ENCODE measurements at regions not wholly inside any gene's neighbourhood (a gene's known extent, or its start where the extent isn't known, plus 50 kb on each side); places are given as distances from the start of the nearest gene placed in this dataset.

DNA sequence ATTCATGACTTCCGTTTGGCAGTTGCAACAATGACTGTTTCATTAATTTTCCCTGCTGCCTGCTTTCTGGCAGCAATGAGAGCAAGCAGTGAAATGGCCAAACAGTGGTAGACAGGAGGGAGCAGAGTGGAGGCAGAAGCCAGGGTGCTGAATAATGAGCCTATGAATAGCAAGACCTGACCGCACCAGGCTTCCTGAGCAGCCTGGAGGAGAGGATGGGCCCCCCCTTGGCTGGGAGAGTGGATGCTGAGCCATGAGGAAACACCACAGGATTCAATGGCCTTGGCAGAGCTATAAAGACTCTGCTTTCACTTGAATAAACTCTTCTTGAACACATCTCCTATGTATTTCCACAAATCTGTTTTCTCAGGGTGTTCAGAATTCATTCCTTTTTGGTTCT lies 68.1 kb upstream of the SNRPB2 start:
- no peak overlapping the region for H4K5ac ChIP-seq (ENCODE audit: insufficient read length, low read depth, low read length)
- no peak overlapping the region for H3K4me2 ChIP-seq (ENCODE audit: insufficient read depth in 1 of 2, low read depth in 2 of 2, low read length in 2 of 2)
- H3K9me3 ChIP-seq (ENCODE audit: insufficient read depth in 2 of 2, low read depth in 1 of 2, low read length in 1 of 2): no peaks in the 10 kb centered on the region; a peak in 1 of 4 replicates
- no peak overlapping the region for H3K14ac ChIP-seq (ENCODE audit: insufficient read length)
- no peak overlapping the region for H3K27ac ChIP-seq (ENCODE audit: low read depth, low read length)
- FAIRE-seq: no peak
- no peak overlapping the region for H4K8ac ChIP-seq (ENCODE audit: extremely low read depth, insufficient read depth, low read length)
- H3K23me2 ChIP-seq (ENCODE audit: low read depth, low read length): no peaks in the 10 kb centered on the region
- no peaks in the 10 kb centered on the region for H3K79me1 ChIP-seq (ENCODE audit: low read depth, low read length)
- no peaks in the 10 kb centered on the region for H3K79me2 ChIP-seq (ENCODE audit: control insufficient read depth in 1 of 2, insufficient read depth in 2 of 2, low read length in 2 of 2)
- no peak overlapping the region for H4K91ac ChIP-seq (replicated peaks; ENCODE audit: insufficient read length, low read length)
- no peak for DNase-seq (ENCODE audit: low read depth in 1 of 2, low spot score in 2 of 2)
- H3K23ac ChIP-seq (ENCODE audit: insufficient read length): no peak overlapping the region
- H2BK12ac ChIP-seq (ENCODE audit: low read depth, low read length): no peak overlapping the region
- 93% methylated on average over 2 of the region's 2 CpGs; no CpG with 5 or more reads in 1 of the 2 experiments for WGBS, 2 experiments (ENCODE audit: extremely low coverage in 1 of 2, insufficient coverage in 1 of 2, insufficient read length in 1 of 2, insufficient replicate concordance in 2 of 2, low coverage in 1 of 2, low lambda C conversion rate in 2 of 2, missing lambda C conversion rate in 1 of 2)
- no peak overlapping the region for H3K4ac ChIP-seq (replicated peaks; ENCODE audit: insufficient read length, low read depth, low read length)
- no peaks in the 10 kb centered on the region for H4K20me1 ChIP-seq (replicated peaks in 1 of 2; ENCODE audit: control insufficient read depth in 1 of 2, insufficient read depth in 2 of 2, low read length in 2 of 2)
- H3K36me3 ChIP-seq (ENCODE audit: control insufficient read depth in 2 of 4, insufficient read depth in 4 of 4, low read length in 3 of 4): no peaks in the 10 kb centered on the region
- H2BK20ac ChIP-seq (ENCODE audit: low read length): no peak overlapping the region
- peak overlapping the region; percentile 70; the same call in 1 of the 2 replicates for H2AFZ ChIP-seq (ENCODE audit: low read length)
- ChIA-PET CTCF (ENCODE audit: partially characterized antibody) (no interaction called here), POLR2A (ENCODE audit: partially characterized antibody) (no interaction called here)
- H2BK5ac ChIP-seq (ENCODE audit: low read depth, low read length): no peak overlapping the region
- no peaks in the 10 kb centered on the region for H3K4me1 ChIP-seq (replicated peaks in 1 of 4; ENCODE audit: control insufficient read depth in 3 of 4, insufficient read depth in 4 of 4, low read length in 3 of 4)
- no peak overlapping the region for H3K56ac ChIP-seq (replicated peaks; ENCODE audit: insufficient read length, low read depth, low read length)
- no peak overlapping the region for H2BK15ac ChIP-seq (ENCODE audit: low read length)
- H3K27me3 ChIP-seq (replicated peaks in 1 of 4; ENCODE audit: control insufficient read depth in 3 of 4, extremely low read depth in 1 of 4, insufficient read depth in 3 of 4, low read length in 3 of 4): no peaks in the 10 kb centered on the region
- H3K9ac ChIP-seq (replicated peaks in 1 of 4; ENCODE audit: extremely low read depth in 1 of 4, low read depth in 3 of 4, low read length in 3 of 4): no peak overlapping the region
- no peak overlapping the region for H3K4me3 ChIP-seq (ENCODE audit: extremely low read depth in 1 of 4, insufficient read depth in 2 of 4, low read depth in 3 of 4, low read length in 4 of 4)
- H2BK120ac ChIP-seq (replicated peaks; ENCODE audit: low read depth, low read length): no peak overlapping the region
- no peak overlapping the region for H3K18ac ChIP-seq (ENCODE audit: extremely low read depth, low read length)
- H2AK5ac ChIP-seq (ENCODE audit: low read depth, low read length): no peak overlapping the region
- TF ChIP-seq YY1 (IDR thresholded peaks at IDR 0.05; ENCODE audit: low read depth, low read length) (no peak), NANOG (IDR thresholded peaks at IDR 0.05; ENCODE audit: insufficient read depth, low read depth, low read length, poor library complexity, severe bottlenecking) (no peak), CEBPB (IDR thresholded peaks at IDR 0.05; ENCODE audit: low read depth, low read length) (no peak), POLR2A (IDR thresholded peaks at IDR 0.05; ENCODE audit: control extremely low read depth in 1 of 2, low read depth in 2 of 2, low read length in 2 of 2) (no peak), EZH2 (IDR thresholded peaks at IDR 0.05; ENCODE audit: low read depth, low read length, severe bottlenecking) (no peak), RFX5 (IDR thresholded peaks at IDR 0.05; ENCODE audit: borderline replicate concordance, low read depth, low read length) (no peak), TEAD4 (IDR thresholded peaks at IDR 0.05; ENCODE audit: low read depth, low read length) (no peak), BRCA1 (IDR thresholded peaks at IDR 0.05; ENCODE audit: low read depth, low read length) (no peak), GABPA (IDR thresholded peaks at IDR 0.05; ENCODE audit: borderline replicate concordance, insufficient read depth, low read length) (no peak), SP2 (IDR thresholded peaks at IDR 0.05; ENCODE audit: low read length) (no peak), POLR2AphosphoS5 (IDR thresholded peaks at IDR 0.05; ENCODE audit: low read depth, low read length) (no peak)
- TF ChIP-seq, protein P1, sequence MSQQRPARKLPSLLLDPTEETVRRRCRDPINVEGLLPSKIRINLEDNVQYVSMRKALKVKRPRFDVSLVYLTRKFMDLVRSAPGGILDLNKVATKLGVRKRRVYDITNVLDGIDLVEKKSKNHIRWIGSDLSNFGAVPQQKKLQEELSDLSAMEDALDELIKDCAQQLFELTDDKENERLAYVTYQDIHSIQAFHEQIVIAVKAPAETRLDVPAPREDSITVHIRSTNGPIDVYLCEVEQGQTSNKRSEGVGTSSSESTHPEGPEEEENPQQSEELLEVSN (IDR thresholded peaks at IDR 0.05): no peak
- TF ChIP-seq, protein P2, sequence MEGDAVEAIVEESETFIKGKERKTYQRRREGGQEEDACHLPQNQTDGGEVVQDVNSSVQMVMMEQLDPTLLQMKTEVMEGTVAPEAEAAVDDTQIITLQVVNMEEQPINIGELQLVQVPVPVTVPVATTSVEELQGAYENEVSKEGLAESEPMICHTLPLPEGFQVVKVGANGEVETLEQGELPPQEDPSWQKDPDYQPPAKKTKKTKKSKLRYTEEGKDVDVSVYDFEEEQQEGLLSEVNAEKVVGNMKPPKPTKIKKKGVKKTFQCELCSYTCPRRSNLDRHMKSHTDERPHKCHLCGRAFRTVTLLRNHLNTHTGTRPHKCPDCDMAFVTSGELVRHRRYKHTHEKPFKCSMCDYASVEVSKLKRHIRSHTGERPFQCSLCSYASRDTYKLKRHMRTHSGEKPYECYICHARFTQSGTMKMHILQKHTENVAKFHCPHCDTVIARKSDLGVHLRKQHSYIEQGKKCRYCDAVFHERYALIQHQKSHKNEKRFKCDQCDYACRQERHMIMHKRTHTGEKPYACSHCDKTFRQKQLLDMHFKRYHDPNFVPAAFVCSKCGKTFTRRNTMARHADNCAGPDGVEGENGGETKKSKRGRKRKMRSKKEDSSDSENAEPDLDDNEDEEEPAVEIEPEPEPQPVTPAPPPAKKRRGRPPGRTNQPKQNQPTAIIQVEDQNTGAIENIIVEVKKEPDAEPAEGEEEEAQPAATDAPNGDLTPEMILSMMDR (IDR thresholded peaks at IDR 0.05; ENCODE audit: control extremely low read depth in 1 of 3, insufficient read depth in 1 of 3, low read depth in 1 of 3, low read length in 3 of 3): no peak
